IMR-90 (cell line): ENCODE measurements at regions not wholly inside any gene's neighbourhood (a gene's known extent, or its start where the extent isn't known, plus 50 kb on each side); places are given as distances from the start of the nearest gene placed in this dataset.
A peak's percentile ranks its signal among the peaks of the same experiment; 100 is the strongest.

Source experiments
- ATAC-seq: fragments of 200-7000 bp; cut with Tn5 transposase; 2 replicates; pipeline ENCODE4 v1.9.1; 2020; ENCODE audit warnings: low read depth, mild to moderate bottlenecking, moderate library complexity
- BruUV-seq: library from RNA; stranded (reverse); fragments of 400-500 nt; replicated peaks from 2 replicates; lab custom pipeline; 2021; lab: Mats Ljungman, UMichigan
- CTCF ChIA-PET: fragments of 300-600 bp; formaldehyde crosslinking; extraction: SDS; loops from one replicate; lab custom pipeline; 2021; ENCODE audit warnings: antibody characterized with exemption; lab: Yijun Ruan, JAX
- POLR2A ChIA-PET: fragments of 300-600 bp; sonication (Branson Sonifier 250); formaldehyde crosslinking; loops from one replicate; lab custom pipeline; 2022; ENCODE audit warnings: antibody characterized with exemption; ENCODE audit not compliant: unreplicated experiment; lab: Charles Lee
- DNase-seq: peaks from one replicate; pipeline ENCODE4 v3.0.0; 2013
- H2AFZ ChIP-seq: replicated peaks from 2 replicates; pipeline ENCODE3; 2013; ENCODE audit warnings: low read length, mild to moderate bottlenecking; ENCODE audit not compliant: poor library complexity
- H2AK5ac ChIP-seq: 2 replicates; pipeline ENCODE4 v1.6.1; 2013; ENCODE audit warnings: low read depth, low read length, inconsistent platforms
- H2AK9ac ChIP-seq: replicated peaks from 2 replicates; pipeline ENCODE3; 2013; ENCODE audit warnings: mild to moderate bottlenecking, low read depth, low read length, moderate library complexity; ENCODE audit not compliant: poor library complexity
- H2BK120ac ChIP-seq: 2 replicates; pipeline ENCODE4 v1.6.1; 2013; ENCODE audit warnings: low read depth, low read length, inconsistent platforms
- H2BK15ac ChIP-seq: 3 replicates; pipeline ENCODE4 v1.6.1; 2013; ENCODE audit warnings: low read depth, low read length, inconsistent platforms
- H2BK20ac ChIP-seq: 2 replicates; pipeline ENCODE4 v1.6.1; 2013; ENCODE audit warnings: low read depth, mild to moderate bottlenecking, inconsistent platforms, low read length, moderate library complexity
- H2BK5ac ChIP-seq: 2 replicates; pipeline ENCODE4 v1.6.1; 2013; ENCODE audit warnings: mild to moderate bottlenecking, low read depth, low read length, inconsistent platforms; ENCODE audit not compliant: poor library complexity, severe bottlenecking
- H3K14ac ChIP-seq: replicated peaks from 2 replicates; pipeline ENCODE4 v1.6.1; 2013; ENCODE audit warnings: low read depth, low read length, inconsistent platforms
- H3K18ac ChIP-seq: 2 replicates; pipeline ENCODE4 v1.6.1; 2013; ENCODE audit warnings: low read depth, low read length, control low read depth
- H3K23ac ChIP-seq: 2 replicates; pipeline ENCODE4 v1.6.1; 2013; ENCODE audit warnings: low read depth, low read length, inconsistent platforms
- H3K27ac ChIP-seq: 2 replicates; pipeline ENCODE4 v1.5.1; 2013; ENCODE audit warnings: mild to moderate bottlenecking, control low read depth, low read length; ENCODE audit not compliant: insufficient read depth
- H3K27me3 ChIP-seq: 2 replicates; pipeline ENCODE4 v1.6.1; 2013; ENCODE audit warnings: low read length; ENCODE audit not compliant: control insufficient read depth, insufficient read depth
- H3K36me3 ChIP-seq: 2 replicates; pipeline ENCODE4 v1.6.1; 2013; ENCODE audit warnings: low read length, mixed read lengths; ENCODE audit not compliant: control insufficient read depth, insufficient read depth
- H3K4ac ChIP-seq: 2 replicates; pipeline ENCODE4 v1.6.1; 2013; ENCODE audit warnings: low read depth, low read length, inconsistent platforms
- H3K4me1 ChIP-seq: 2 replicates; pipeline ENCODE4 v1.6.1; 2013; ENCODE audit warnings: low read length, mixed read lengths; ENCODE audit not compliant: control insufficient read depth, insufficient read depth
- H3K4me2 ChIP-seq: 2 replicates; pipeline ENCODE4 v1.6.1; 2013; ENCODE audit warnings: low read depth, mild to moderate bottlenecking, control low read depth, low read length, moderate library complexity
- H3K4me3 ChIP-seq: 2 replicates; pipeline ENCODE4 v1.5.1; 2013; ENCODE audit warnings: low read depth, mild to moderate bottlenecking, control low read depth, low read length, moderate library complexity; ENCODE audit not compliant: insufficient read depth
- H3K56ac ChIP-seq: 2 replicates; pipeline ENCODE4 v1.6.1; 2013; ENCODE audit warnings: low read length, inconsistent platforms; ENCODE audit not compliant: insufficient read depth; ENCODE audit errors: extremely low read depth
- H3K79me1 ChIP-seq, 2 experiments: 2 replicates each; pipeline ENCODE4 v1.6.1; 2013; ENCODE audit warnings: low read length in 2 of 2, inconsistent platforms in 1 of 2, low read depth in 1 of 2
- H3K9ac ChIP-seq: 2 replicates; pipeline ENCODE4 v1.6.1; 2013; ENCODE audit warnings: low read depth, low read length, control low read depth
- H3K9me1 ChIP-seq: 2 replicates; pipeline ENCODE4 v1.6.1; 2013; ENCODE audit warnings: low read length, inconsistent platforms; ENCODE audit not compliant: insufficient read depth
- H3K9me3 ChIP-seq: 2 replicates; pipeline ENCODE4 v1.6.1; 2013; ENCODE audit warnings: low read length; ENCODE audit not compliant: control insufficient read depth, insufficient read depth
- H4K20me1 ChIP-seq: 2 replicates; pipeline ENCODE4 v1.6.1; 2013; ENCODE audit warnings: low read length, inconsistent platforms; ENCODE audit not compliant: insufficient read depth
- H4K5ac ChIP-seq: 2 replicates; pipeline ENCODE4 v1.6.1; 2013; ENCODE audit warnings: mild to moderate bottlenecking, low read depth, low read length, control low read depth
- H4K8ac ChIP-seq, 2 experiments: 2 replicates each; pipeline ENCODE4 v1.6.1; 2013; ENCODE audit warnings: low read depth in 2 of 2, low read length in 2 of 2, control low read depth in 1 of 2, inconsistent platforms in 1 of 2
- H4K91ac ChIP-seq: 2 replicates; pipeline ENCODE4 v1.6.1; 2013; ENCODE audit warnings: low read depth, low read length, inconsistent platforms; ENCODE audit not compliant: insufficient read depth
- CEBPB ChIP-seq: IDR thresholded peaks from 2 replicates; pipeline ENCODE4 v1.6.1; 2012; ENCODE audit warnings: low read depth, low read length, improper control_type of control experiment
- CHD1 ChIP-seq: IDR thresholded peaks from 2 replicates; pipeline ENCODE4 v1.6.1; 2012; ENCODE audit warnings: low read depth, low read length, improper control_type of control experiment
- FOS ChIP-seq: fragments of 150-350 bp; IDR thresholded peaks from 2 replicates; pipeline ENCODE4 v1.6.1; 2016; ENCODE audit warnings: low read depth, low read length
- RAD21 ChIP-seq: IDR thresholded peaks from 2 replicates; pipeline ENCODE4 v1.6.1; 2012; ENCODE audit warnings: low read length, improper control_type of control experiment
- SMC3 ChIP-seq: fragments of 150-350 bp; IDR thresholded peaks from 2 replicates; pipeline ENCODE4 v1.6.1; 2016; ENCODE audit warnings: low read depth, mild to moderate bottlenecking, antibody characterized with exemption, low read length, moderate library complexity
- WGBS, 2 experiments: methylation state at CpG; one replicate each; pipeline versions ENCODE4 v1.1.5 to v1.1.7; 2013; ENCODE audit warnings: missing lambda C conversion rate in 2 of 2; ENCODE audit not compliant: insufficient read length in 1 of 2; ENCODE audit errors: extremely low coverage in 2 of 2; 5-methylcytosine and 5-hydroxymethylcytosine counted together
- dilution Hi-C: fragments of 300-500 bp; cut with HindIII; formaldehyde crosslinking; loops from one replicate; pipeline ENCODE4 v1.14.3; 2018; ENCODE audit warnings: low sequenced_read_pairs; ENCODE audit not compliant: unreplicated experiment
- in situ Hi-C: fragments of 300-500 bp; cut with MboI; formaldehyde crosslinking; loops from 3 replicates; pipeline ENCODE4 v1.14.3; 2019; ENCODE audit warnings: low sequenced_read_pairs, inconsistent platforms, mixed read lengths
- intact Hi-C: fragments of 100-400 bp; cut with micrococcal nuclease; formaldehyde crosslinking; loops from 2 replicates; pipeline ENCODE4 v1.10.0; 2022
- TF ChIP-seq, protein P1 (sequence below): fragments of 150-350 bp; IDR thresholded peaks from 2 replicates; pipeline ENCODE4 v1.6.1; 2016; ENCODE audit warnings: low read depth, mild to moderate bottlenecking, low read length, moderate library complexity, borderline replicate concordance
- TF ChIP-seq, protein P2 (sequence below): conservative IDR thresholded peaks from 2 replicates; pipeline ENCODE4 v1.5.1; 2012; ENCODE audit warnings: mild to moderate bottlenecking, low read depth, low read length, improper control_type of control experiment

DNA sequence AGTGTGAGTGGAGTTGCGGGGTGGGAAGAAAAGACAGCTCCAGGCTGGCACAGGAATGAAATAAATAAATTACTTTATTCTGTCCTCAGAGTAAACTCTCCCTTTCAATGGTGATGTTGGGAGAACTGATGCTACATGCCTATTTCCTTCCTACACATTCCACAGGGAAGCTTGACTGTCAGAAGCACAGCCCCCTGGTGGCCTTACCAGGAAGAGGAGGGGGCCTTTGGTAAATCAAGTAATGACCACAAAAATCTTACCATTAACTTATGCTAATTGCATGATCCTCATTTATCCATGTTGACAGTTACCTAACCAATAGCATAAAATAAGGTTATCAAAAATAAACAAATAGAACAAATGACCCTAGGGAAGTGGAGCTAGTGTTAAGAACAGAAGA lies 605.0 kb upstream of the PKN2 start:
- Histone ChIP-seq H4K20me1 (no peaks in the 10 kb centered on the region), H2BK120ac (no peak overlapping the region), H3K36me3 (no peaks in the 10 kb centered on the region), H2AK5ac (no peak overlapping the region), H2BK5ac (no peak overlapping the region), H3K18ac (no peak overlapping the region), H4K8ac (no peak overlapping the region), H4K91ac (no peak overlapping the region), H3K27me3 (no peaks in the 10 kb centered on the region), H3K4me1 (no peaks in the 10 kb centered on the region), H3K79me1 (no peaks in the 10 kb centered on the region), H2BK20ac (no peak overlapping the region), H3K27ac (no peak overlapping the region), H2AFZ (no peak overlapping the region), H3K9me1 (no peaks in the 10 kb centered on the region), H2AK9ac (no peak overlapping the region), H3K14ac (no peak overlapping the region), H3K56ac (no peak overlapping the region), H2BK15ac (no peak overlapping the region), H3K4ac (no peak overlapping the region), H3K23ac (no peak overlapping the region), H3K4me3 (no peak overlapping the region), H3K9me3 (no peaks in the 10 kb centered on the region), H3K4me2 (no peak overlapping the region), H3K9ac (no peak overlapping the region), H4K5ac (no peak overlapping the region)
- DNase-seq (peak; percentile 13), ATAC-seq (no peak)
- no CpG with 5 or more reads among the region's 1 CpG for WGBS, 2 experiments
- dilution Hi-C loops = no loop called here
- intact Hi-C loops = no loop called here
- ChIA-PET POLR2A (no interaction called here), CTCF (interaction anchor here (0.6 to 1.2 kb wide), 2 partner anchors 14 to 337 kb away, joined by 3 to 6 read pairs; no protein-coding TSS in a partner anchor)
- no peak for TF ChIP-seq FOS
- TF ChIP-seq CEBPB = no peak
- TF ChIP-seq, protein P1, sequence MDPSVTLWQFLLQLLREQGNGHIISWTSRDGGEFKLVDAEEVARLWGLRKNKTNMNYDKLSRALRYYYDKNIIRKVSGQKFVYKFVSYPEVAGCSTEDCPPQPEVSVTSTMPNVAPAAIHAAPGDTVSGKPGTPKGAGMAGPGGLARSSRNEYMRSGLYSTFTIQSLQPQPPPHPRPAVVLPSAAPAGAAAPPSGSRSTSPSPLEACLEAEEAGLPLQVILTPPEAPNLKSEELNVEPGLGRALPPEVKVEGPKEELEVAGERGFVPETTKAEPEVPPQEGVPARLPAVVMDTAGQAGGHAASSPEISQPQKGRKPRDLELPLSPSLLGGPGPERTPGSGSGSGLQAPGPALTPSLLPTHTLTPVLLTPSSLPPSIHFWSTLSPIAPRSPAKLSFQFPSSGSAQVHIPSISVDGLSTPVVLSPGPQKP = no peak
- peak; percentile 44 for TF ChIP-seq SMC3
- TF ChIP-seq RAD21 = peak; percentile 45
- TF ChIP-seq, protein P2, sequence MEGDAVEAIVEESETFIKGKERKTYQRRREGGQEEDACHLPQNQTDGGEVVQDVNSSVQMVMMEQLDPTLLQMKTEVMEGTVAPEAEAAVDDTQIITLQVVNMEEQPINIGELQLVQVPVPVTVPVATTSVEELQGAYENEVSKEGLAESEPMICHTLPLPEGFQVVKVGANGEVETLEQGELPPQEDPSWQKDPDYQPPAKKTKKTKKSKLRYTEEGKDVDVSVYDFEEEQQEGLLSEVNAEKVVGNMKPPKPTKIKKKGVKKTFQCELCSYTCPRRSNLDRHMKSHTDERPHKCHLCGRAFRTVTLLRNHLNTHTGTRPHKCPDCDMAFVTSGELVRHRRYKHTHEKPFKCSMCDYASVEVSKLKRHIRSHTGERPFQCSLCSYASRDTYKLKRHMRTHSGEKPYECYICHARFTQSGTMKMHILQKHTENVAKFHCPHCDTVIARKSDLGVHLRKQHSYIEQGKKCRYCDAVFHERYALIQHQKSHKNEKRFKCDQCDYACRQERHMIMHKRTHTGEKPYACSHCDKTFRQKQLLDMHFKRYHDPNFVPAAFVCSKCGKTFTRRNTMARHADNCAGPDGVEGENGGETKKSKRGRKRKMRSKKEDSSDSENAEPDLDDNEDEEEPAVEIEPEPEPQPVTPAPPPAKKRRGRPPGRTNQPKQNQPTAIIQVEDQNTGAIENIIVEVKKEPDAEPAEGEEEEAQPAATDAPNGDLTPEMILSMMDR = peak; percentile 38; the same call in 1 of the 2 replicates
- no peak for TF ChIP-seq CHD1
- in situ Hi-C loops = loop anchor here (10.0 kb wide), 1 partner anchor 754 kb away; the partner anchor contains the start of gene LMO4
- no TSS peak for BruUV-seq
